Muscle layer of colon (tissue), 2 donors: ENCODE measurements at regions not wholly inside any gene's neighbourhood (a gene's known extent, or its start where the extent isn't known, plus 50 kb on each side); places are given as distances from the start of the nearest gene placed in this dataset.

Source experiments
- H3K27ac ChIP-seq: one replicate; pipeline ENCODE4 v1.7.0; 2013; ENCODE audit warnings: low read depth, mild to moderate bottlenecking, low read length, moderate library complexity
- H3K27me3 ChIP-seq, 2 donors: one replicate each; pipeline ENCODE4 v1.7.0; 2013; ENCODE audit warnings: low read length in 2 of 2, mild to moderate bottlenecking in 2 of 2; ENCODE audit not compliant: insufficient read depth in 2 of 2, control insufficient read depth in 1 of 2
- H3K36me3 ChIP-seq: one replicate; pipeline ENCODE4 v1.7.0; 2013; ENCODE audit warnings: mild to moderate bottlenecking, low read length; ENCODE audit not compliant: insufficient read depth
- H3K4me1 ChIP-seq: one replicate; pipeline ENCODE4 v1.7.0; 2013; ENCODE audit warnings: mild to moderate bottlenecking, low read length; ENCODE audit not compliant: insufficient read depth
- H3K4me3 ChIP-seq, 2 donors: one replicate each; pipeline ENCODE4 v1.7.0; 2013; ENCODE audit warnings: low read length in 2 of 2, low read depth in 1 of 2, mild to moderate bottlenecking in 1 of 2, moderate library complexity in 1 of 2
- H3K9ac ChIP-seq: one replicate; pipeline ENCODE4 v1.7.0; 2013; ENCODE audit warnings: low read length
- H3K9me3 ChIP-seq: one replicate; pipeline ENCODE4 v1.7.0; 2013; ENCODE audit warnings: mild to moderate bottlenecking, low read length
- donor health status: abdominal sarcoma.
- donor health status: Adenocarcinoma of cecum.

GRCh38 chr15:37794947-37795346 lies 139.5 kb upstream of the TMCO5A start:
- no peaks in the 10 kb centered on the region for H3K9me3 ChIP-seq

GRCh38 chr15:37801529-37801928 lies 132.9 kb upstream of the TMCO5A start:
- Histone ChIP-seq H3K4me3 (no peak overlapping the region), H3K27ac (no peak overlapping the region), H3K9me3 (no peaks in the 10 kb centered on the region), H3K4me1 (no peaks in the 10 kb centered on the region), H3K27me3 (no peaks in the 10 kb centered on the region), H3K9ac (no peak overlapping the region), H3K36me3 (no peaks in the 10 kb centered on the region)

More at GRCh38 chr15:37794947-37795346, 139.5 kb upstream of the TMCO5A start:
- no peaks in the 10 kb centered on the region for H3K36me3 ChIP-seq
- H3K27me3 ChIP-seq = no peaks in the 10 kb centered on the region
- H3K4me3 ChIP-seq = no peak overlapping the region
- no peak overlapping the region for H3K27ac ChIP-seq
- no peaks in the 10 kb centered on the region for H3K4me1 ChIP-seq
- no peak overlapping the region for H3K9ac ChIP-seq

- Histone ChIP-seq H3K4me1 (no peaks in the 10 kb centered on the region), H3K9ac (no peak overlapping the region), H3K27ac (no peak overlapping the region), H3K9me3 (no peaks in the 10 kb centered on the region), H3K36me3 (no peaks in the 10 kb centered on the region), H3K4me3 (no peak overlapping the region), H3K27me3 (no peaks in the 10 kb centered on the region)
Measured at GRCh38 chr15:37806808-37807207, 127.6 kb upstream of the TMCO5A start.

DNA sequence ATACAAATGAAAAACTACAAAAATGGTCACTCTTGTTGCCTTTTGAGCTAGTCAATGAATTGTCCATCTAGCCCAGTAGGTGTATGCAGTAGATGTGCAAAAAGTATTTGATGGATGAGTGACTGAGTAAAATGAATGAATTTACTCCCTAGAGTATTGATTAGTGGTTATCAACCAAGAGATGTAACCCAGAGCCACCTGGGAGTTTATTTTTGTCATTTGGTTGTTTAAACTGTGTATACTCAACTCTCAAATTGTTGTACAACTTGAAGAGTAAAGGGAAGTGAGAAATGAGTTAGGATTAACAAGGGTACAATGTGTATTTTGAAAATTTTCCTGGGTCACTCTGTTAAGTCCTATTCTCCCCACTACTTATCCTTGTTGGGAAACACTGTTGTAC lies 124.1 kb upstream of the TMCO5A start:
- Histone ChIP-seq H3K9me3 (no peaks in the 10 kb centered on the region), H3K27ac (no peak overlapping the region), H3K4me1 (no peaks in the 10 kb centered on the region), H3K27me3 (no peaks in the 10 kb centered on the region), H3K4me3 (no peak overlapping the region), H3K9ac (no peak overlapping the region), H3K36me3 (no peaks in the 10 kb centered on the region)

- Histone ChIP-seq H3K27ac (no peak overlapping the region), H3K27me3 (no peaks in the 10 kb centered on the region), H3K36me3 (no peaks in the 10 kb centered on the region), H3K4me3 (no peak overlapping the region), H3K9me3 (no peaks in the 10 kb centered on the region), H3K4me1 (no peaks in the 10 kb centered on the region), H3K9ac (no peak overlapping the region)
Measured at GRCh38 chr15:37813306-37813705, 121.1 kb upstream of the TMCO5A start.

- H3K4me1 ChIP-seq = no peaks in the 10 kb centered on the region
- H3K36me3 ChIP-seq = no peaks in the 10 kb centered on the region
- no peak overlapping the region for H3K9ac ChIP-seq
- no peak overlapping the region for H3K27ac ChIP-seq
- no peaks in the 10 kb centered on the region for H3K9me3 ChIP-seq
- H3K27me3 ChIP-seq = no peaks in the 10 kb centered on the region
- H3K4me3 ChIP-seq = no peak overlapping the region
Measured at GRCh38 chr15:37814847-37815515, 119.5 kb upstream of the TMCO5A start.

DNA sequence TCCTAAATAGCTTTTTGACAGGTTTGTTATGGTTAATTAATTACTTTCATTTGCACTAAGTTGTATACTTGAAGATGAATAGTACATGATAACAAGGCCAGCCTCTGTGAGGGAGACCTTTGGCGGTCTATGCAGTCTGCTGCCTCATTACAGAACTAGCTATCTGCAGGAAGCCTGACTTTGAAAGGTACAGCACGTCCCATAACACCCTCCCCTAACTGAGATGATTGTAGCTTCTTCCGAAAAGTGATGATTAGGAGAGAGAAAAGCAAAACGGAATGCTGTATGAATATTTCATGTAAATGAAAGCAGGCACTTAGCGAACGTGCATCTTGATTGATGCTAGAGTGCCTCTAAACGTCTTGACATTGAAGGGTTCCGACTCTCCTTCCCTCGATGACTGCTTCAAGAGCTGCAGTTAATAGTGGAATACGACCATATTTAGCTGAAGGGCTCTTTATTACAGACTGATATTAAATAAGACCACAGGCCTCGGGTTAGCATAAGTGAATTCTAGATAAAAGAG lies 116.2 kb upstream of the TMCO5A start:
- Histone ChIP-seq H3K4me1 (no peaks in the 10 kb centered on the region), H3K36me3 (no peaks in the 10 kb centered on the region), H3K9me3 (no peaks in the 10 kb centered on the region), H3K27ac (no peak overlapping the region), H3K9ac (no peak overlapping the region), H3K27me3 (no peaks in the 10 kb centered on the region), H3K4me3 (no peak overlapping the region)

DNA sequence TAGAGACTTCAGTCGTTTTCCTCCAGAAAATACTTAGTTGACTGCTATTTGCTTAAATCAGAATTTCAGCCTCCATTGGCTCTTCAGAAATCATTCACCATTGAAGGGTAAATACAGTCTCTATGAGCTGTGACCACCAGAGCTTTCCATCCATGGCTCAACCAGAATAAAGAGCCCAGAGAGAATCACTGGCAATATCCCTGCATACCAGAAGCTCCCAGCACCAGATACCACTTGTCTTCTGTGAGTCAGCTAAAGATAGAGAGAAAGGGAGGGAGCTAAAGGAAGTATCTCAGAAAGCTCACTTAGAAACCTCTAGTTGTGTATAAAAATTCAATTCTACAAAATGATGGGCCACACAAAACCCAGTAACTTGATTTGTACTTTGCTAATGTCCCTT lies 115.2 kb upstream of the TMCO5A start:
- Histone ChIP-seq H3K36me3 (no peaks in the 10 kb centered on the region), H3K4me1 (no peaks in the 10 kb centered on the region), H3K9ac (no peak overlapping the region), H3K27me3 (no peaks in the 10 kb centered on the region), H3K9me3 (no peaks in the 10 kb centered on the region), H3K27ac (no peak overlapping the region), H3K4me3 (no peak overlapping the region)

- no peaks in the 10 kb centered on the region for H3K4me1 ChIP-seq
- no peak overlapping the region for H3K27ac ChIP-seq
- no peaks in the 10 kb centered on the region for H3K36me3 ChIP-seq
- no peaks in the 10 kb centered on the region for H3K9me3 ChIP-seq
- H3K27me3 ChIP-seq = no peaks in the 10 kb centered on the region
- H3K9ac ChIP-seq = no peak overlapping the region
- H3K4me3 ChIP-seq = no peak overlapping the region
Measured at GRCh38 chr15:37820380-37821128, 113.9 kb upstream of the TMCO5A start.

DNA sequence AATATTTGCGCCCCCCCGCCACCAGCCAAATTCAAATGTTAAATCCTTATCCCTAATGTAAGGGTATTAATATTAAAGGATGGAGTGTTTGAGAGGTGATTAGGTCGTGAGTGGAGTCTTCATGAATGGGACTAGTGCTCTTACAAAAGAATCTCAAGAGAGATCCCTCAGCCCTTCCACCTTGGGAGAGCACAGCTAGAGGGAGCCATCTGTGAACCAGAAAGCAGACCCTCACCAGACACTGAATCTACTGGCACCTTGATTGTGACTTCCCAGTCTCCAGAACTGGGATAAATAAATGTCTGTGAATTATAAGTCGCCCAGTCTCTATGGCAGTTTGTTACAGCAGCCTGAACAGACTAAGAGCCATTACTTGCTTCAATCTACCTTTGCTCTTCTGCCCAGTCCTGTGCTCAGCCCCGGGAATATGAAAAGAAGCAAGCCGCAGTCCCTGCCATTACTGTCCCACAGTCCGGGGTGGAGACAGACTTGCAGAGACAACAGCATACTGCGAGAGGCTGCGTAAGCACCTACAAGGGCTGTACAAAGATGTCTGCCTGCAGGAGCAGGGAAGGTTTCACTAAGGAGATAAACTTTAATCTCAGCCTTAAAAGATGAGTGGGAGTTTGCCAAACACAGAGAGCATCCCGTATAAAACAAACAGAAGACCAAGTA lies 110.7 kb upstream of the TMCO5A start:
- no peaks in the 10 kb centered on the region for H3K9me3 ChIP-seq
- no peaks in the 10 kb centered on the region for H3K27me3 ChIP-seq
- H3K4me1 ChIP-seq = no peaks in the 10 kb centered on the region
- no peak overlapping the region for H3K4me3 ChIP-seq
- H3K9ac ChIP-seq = no peak overlapping the region
- H3K36me3 ChIP-seq = no peaks in the 10 kb centered on the region
- H3K27ac ChIP-seq = no peak overlapping the region

DNA sequence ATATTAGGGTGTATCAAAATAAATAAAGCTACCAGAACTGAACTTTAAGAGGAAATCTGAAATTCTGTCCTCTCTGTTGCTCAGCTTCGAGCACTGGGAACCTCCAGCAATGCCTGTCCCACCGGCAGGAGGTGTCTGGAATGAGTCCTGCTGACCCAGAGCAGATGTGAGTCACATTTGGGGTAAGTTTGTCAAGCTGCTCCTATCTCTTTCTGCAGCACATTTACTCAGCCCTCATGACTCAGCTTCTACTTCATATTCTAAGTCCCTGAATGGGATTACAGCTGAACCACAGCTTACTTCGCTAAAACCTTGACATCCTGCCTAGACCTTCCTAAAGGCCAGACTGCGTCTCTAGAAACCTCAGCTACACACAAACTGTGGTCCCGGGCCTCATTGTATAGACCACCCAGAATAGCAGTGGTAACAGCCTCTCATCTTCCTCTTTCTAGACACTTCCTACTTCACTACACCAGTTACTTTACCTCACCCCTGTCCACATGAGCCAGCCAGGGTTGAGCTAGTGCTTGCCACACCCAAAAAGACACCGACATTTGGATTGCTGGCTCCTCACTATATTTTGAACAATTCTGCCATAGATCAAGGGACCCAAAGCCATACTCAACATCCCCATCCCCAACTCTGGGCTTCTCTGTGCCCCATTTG lies 109.6 kb upstream of the TMCO5A start:
- no peak overlapping the region for H3K4me3 ChIP-seq
- no peaks in the 10 kb centered on the region for H3K36me3 ChIP-seq
- no peak overlapping the region for H3K27ac ChIP-seq
- no peak overlapping the region for H3K9ac ChIP-seq
- no peaks in the 10 kb centered on the region for H3K4me1 ChIP-seq
- no peaks in the 10 kb centered on the region for H3K27me3 ChIP-seq
- H3K9me3 ChIP-seq = no peaks in the 10 kb centered on the region
